A673 (cell line): ENCODE measurements at regions not wholly inside any gene's neighbourhood (a gene's known extent, or its start where the extent isn't known, plus 50 kb on each side); places are given as distances from the start of the nearest gene placed in this dataset.

Experiments used
- BruUV-seq: library from RNA; stranded (reverse); fragments of 400-500 nt; replicated peaks from 2 replicates; lab custom pipeline; 2021; lab: Mats Ljungman, UMichigan
- CTCF ChIA-PET: fragments of 300-600 bp; sonication (Branson Sonifier 250); formaldehyde crosslinking; loops from one replicate; lab custom pipeline; 2022; ENCODE audit warnings: antibody characterized with exemption; lab: Charles Lee
- POLR2A ChIA-PET: fragments of 300-600 bp; sonication (Branson Sonifier 250); formaldehyde crosslinking; loops from one replicate; lab custom pipeline; 2022; ENCODE audit warnings: antibody characterized with exemption; ENCODE audit not compliant: low non-redundant PET; lab: Charles Lee
- DNase-seq: peaks from one replicate; pipeline ENCODE4 v3.0.0-alpha.2; 2015; ENCODE audit warnings: low spot score
- H3K27ac ChIP-seq: fragments of 200-600 bp; sonication (generic); 2 replicates; pipeline ENCODE4 v1.5.1; 2016; ENCODE audit warnings: mixed run types, low read depth, mild to moderate bottlenecking, mixed read lengths, antibody characterized with exemption, low read length; ENCODE audit not compliant: poor library complexity, severe bottlenecking
- H3K27me3 ChIP-seq: fragments of 200-600 bp; sonication (generic); replicated peaks from 2 replicates; pipeline ENCODE4 v1.6.1; 2017; ENCODE audit warnings: mixed run types, low read depth, mild to moderate bottlenecking, mixed read lengths, antibody characterized with exemption, low read length; ENCODE audit not compliant: insufficient read depth, poor library complexity
- H3K36me3 ChIP-seq: fragments of 200-600 bp; sonication (generic); 2 replicates; pipeline ENCODE4 v1.6.1; 2016; ENCODE audit warnings: mixed run types, mild to moderate bottlenecking, mixed read lengths, antibody characterized with exemption, low read length; ENCODE audit not compliant: insufficient read depth, poor library complexity, severe bottlenecking
- H3K4me1 ChIP-seq: fragments of 200-600 bp; sonication (generic); 2 replicates; pipeline ENCODE4 v1.6.1; 2017; ENCODE audit warnings: mixed run types, mild to moderate bottlenecking, mixed read lengths, antibody characterized with exemption, low read length; ENCODE audit not compliant: insufficient read depth, poor library complexity, severe bottlenecking
- H3K4me3 ChIP-seq: fragments of 200-600 bp; sonication (generic); 2 replicates; pipeline ENCODE4 v1.5.1; 2016; ENCODE audit warnings: low read depth, mixed run types, mild to moderate bottlenecking, mixed read lengths, low read length; ENCODE audit not compliant: poor library complexity, severe bottlenecking
- H3K9me3 ChIP-seq: fragments of 200-600 bp; sonication (generic); 2 replicates; pipeline ENCODE4 v1.6.1; 2016; ENCODE audit warnings: mixed run types, low read depth, mild to moderate bottlenecking, mixed read lengths, antibody characterized with exemption, low read length; ENCODE audit not compliant: poor library complexity, severe bottlenecking
- EZH2 ChIP-seq: fragments of 200-600 bp; sonication (generic); IDR thresholded peaks from 2 replicates; pipeline ENCODE4 v1.6.1; 2017; ENCODE audit warnings: borderline replicate concordance, low read depth, mild to moderate bottlenecking, mixed read lengths, antibody characterized with exemption, low read length; ENCODE audit not compliant: poor library complexity, severe bottlenecking
- intact Hi-C: fragments of 100-400 bp; cut with micrococcal nuclease; formaldehyde crosslinking; loops from one replicate; pipeline ENCODE4 v1.10.0; 2022; ENCODE audit not compliant: unreplicated experiment
- TF ChIP-seq, protein P1 (sequence below): fragments of 300-800, 200-600 bp; sonication (generic); conservative IDR thresholded peaks from 2 replicates; pipeline ENCODE4 v1.5.1; 2017; ENCODE audit warnings: low read depth, mild to moderate bottlenecking, antibody characterized with exemption, low read length, moderate library complexity, mixed read lengths

DNA sequence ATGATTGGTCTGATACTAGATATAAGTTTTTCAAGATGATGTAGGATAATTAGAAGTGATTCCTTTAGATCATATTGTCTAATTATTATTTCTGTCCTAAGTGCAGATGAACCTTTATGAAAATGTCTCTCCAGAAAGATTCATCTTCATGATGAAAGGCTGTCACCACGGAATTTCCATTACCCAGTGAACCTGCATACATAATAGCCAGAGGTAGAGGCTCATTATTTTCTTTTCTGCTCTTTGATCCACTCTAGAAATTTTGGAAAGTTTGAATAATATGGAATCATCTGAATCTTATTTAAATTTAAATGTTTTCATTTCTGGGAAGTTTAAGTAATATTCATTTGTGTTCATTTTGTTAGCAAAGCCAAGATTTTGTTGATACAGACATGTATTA lies 137.1 kb upstream of the ATP2B1 start:
- DNase-seq: no peak
- BruUV-seq: no TSS peak
- TF ChIP-seq EZH2: no peak
- TF ChIP-seq, protein P1, sequence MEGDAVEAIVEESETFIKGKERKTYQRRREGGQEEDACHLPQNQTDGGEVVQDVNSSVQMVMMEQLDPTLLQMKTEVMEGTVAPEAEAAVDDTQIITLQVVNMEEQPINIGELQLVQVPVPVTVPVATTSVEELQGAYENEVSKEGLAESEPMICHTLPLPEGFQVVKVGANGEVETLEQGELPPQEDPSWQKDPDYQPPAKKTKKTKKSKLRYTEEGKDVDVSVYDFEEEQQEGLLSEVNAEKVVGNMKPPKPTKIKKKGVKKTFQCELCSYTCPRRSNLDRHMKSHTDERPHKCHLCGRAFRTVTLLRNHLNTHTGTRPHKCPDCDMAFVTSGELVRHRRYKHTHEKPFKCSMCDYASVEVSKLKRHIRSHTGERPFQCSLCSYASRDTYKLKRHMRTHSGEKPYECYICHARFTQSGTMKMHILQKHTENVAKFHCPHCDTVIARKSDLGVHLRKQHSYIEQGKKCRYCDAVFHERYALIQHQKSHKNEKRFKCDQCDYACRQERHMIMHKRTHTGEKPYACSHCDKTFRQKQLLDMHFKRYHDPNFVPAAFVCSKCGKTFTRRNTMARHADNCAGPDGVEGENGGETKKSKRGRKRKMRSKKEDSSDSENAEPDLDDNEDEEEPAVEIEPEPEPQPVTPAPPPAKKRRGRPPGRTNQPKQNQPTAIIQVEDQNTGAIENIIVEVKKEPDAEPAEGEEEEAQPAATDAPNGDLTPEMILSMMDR: no peak
- ChIA-PET CTCF (no interaction called here), POLR2A (interaction anchor here (0.6 kb wide), 1 partner anchor 20 kb away, joined by 4 read pairs; no protein-coding TSS in a partner anchor)
- no peak overlapping the region for H3K27ac ChIP-seq
- intact Hi-C loops: no loop called here
- H3K27me3 ChIP-seq: no peaks in the 10 kb centered on the region
- no peaks in the 10 kb centered on the region for H3K4me1 ChIP-seq
- no peak overlapping the region for H3K4me3 ChIP-seq
- no peaks in the 10 kb centered on the region for H3K9me3 ChIP-seq
- no peaks in the 10 kb centered on the region for H3K36me3 ChIP-seq

GRCh38 chr12:89845366-89845765 lies 136.7 kb upstream of the ATP2B1 start:
- Histone ChIP-seq H3K4me1 (no peaks in the 10 kb centered on the region), H3K4me3 (no peak overlapping the region), H3K27me3 (no peaks in the 10 kb centered on the region), H3K36me3 (no peaks in the 10 kb centered on the region), H3K9me3 (no peaks in the 10 kb centered on the region), H3K27ac (no peak overlapping the region)
- BruUV-seq: no TSS peak
- no peak for DNase-seq
- TF ChIP-seq EZH2: no peak
- TF ChIP-seq, protein P1: no peak
- ChIA-PET POLR2A (interaction anchor here (0.6 kb wide), 1 partner anchor 19 kb away, joined by 4 read pairs; no protein-coding TSS in a partner anchor), CTCF (no interaction called here)
- intact Hi-C loops: no loop called here

DNA sequence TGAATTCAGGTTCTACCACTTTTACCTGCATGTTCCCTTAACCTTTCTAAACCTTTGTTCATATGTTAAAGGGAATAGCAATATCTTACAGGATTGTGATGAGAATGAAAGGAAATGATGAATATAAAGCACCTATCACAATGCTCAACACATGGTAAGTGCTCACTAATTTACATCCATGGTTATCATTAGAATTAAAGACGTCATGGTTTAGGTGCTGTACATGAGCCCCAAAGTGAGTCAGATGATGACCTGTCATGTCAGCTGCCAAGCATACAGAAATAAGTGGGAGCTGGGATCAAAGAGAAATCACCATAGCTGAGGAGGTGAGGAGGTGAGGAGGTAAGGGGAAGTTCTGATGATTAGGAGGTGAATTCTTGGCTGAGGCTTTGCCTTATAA lies 135.9 kb upstream of the ATP2B1 start:
- no peak for DNase-seq
- BruUV-seq: no TSS peak
- POLR2A ChIA-PET: no interaction called here
- H3K4me3 ChIP-seq: no peak overlapping the region
- CTCF ChIA-PET: no interaction called here
- no peaks in the 10 kb centered on the region for H3K36me3 ChIP-seq
- H3K9me3 ChIP-seq: no peaks in the 10 kb centered on the region
- intact Hi-C loops: no loop called here
- no peaks in the 10 kb centered on the region for H3K27me3 ChIP-seq
- H3K27ac ChIP-seq: no peak overlapping the region
- TF ChIP-seq EZH2: no peak
- TF ChIP-seq, protein P1: no peak
- no peaks in the 10 kb centered on the region for H3K4me1 ChIP-seq
